ENCODE measurements at regions not wholly inside any gene's neighbourhood (a gene's known extent, or its start where the extent isn't known, plus 50 kb on each side); places are given as distances from the start of the nearest gene placed in this dataset.

DNA sequence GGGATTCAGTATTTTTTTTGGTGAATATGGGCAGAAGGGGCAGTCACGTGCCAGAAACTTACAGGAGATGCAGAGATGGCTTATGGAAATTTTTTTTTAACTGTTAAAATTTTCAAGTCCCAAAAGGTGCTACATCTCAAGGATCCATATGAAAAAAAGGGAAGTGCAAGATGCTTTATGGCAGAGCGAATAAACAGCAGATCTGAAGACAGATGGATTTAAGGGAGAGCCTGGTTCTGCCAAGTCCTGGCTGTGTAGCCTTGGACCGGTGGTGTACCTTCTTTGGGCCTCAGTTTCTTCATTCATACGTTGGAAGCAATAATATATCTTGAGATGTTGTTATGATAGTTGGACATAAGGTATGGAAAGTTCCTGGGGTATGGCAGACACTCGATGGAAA is 91.5 kb upstream of the ARRDC4 start:
- Mint-ChIP-seq H3K27ac (ENCODE audit: unreplicated experiment) (no peak overlapping the region), H3K4me1 (ENCODE audit: unreplicated experiment) (no peaks in the 10 kb centered on the region), H3K27me3 (ENCODE audit: unreplicated experiment) (no peaks in the 10 kb centered on the region), H3K36me3 (ENCODE audit: unreplicated experiment) (no peaks in the 10 kb centered on the region), H3K4me3 (ENCODE audit: unreplicated experiment) (no peak overlapping the region), H3K9me3 (ENCODE audit: unreplicated experiment) (peaks cover 5% of the 10 kb centered on the region)
- DNase-seq (ENCODE audit: extremely low spot score, unreplicated experiment): no peak
- TF ChIP-seq, protein P1, sequence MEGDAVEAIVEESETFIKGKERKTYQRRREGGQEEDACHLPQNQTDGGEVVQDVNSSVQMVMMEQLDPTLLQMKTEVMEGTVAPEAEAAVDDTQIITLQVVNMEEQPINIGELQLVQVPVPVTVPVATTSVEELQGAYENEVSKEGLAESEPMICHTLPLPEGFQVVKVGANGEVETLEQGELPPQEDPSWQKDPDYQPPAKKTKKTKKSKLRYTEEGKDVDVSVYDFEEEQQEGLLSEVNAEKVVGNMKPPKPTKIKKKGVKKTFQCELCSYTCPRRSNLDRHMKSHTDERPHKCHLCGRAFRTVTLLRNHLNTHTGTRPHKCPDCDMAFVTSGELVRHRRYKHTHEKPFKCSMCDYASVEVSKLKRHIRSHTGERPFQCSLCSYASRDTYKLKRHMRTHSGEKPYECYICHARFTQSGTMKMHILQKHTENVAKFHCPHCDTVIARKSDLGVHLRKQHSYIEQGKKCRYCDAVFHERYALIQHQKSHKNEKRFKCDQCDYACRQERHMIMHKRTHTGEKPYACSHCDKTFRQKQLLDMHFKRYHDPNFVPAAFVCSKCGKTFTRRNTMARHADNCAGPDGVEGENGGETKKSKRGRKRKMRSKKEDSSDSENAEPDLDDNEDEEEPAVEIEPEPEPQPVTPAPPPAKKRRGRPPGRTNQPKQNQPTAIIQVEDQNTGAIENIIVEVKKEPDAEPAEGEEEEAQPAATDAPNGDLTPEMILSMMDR (IDR thresholded peaks at IDR 0.05): no peak

- DNase-seq (ENCODE audit: extremely low spot score, unreplicated experiment): no peak
- Mint-ChIP-seq H3K4me1 (ENCODE audit: unreplicated experiment) (no peaks in the 10 kb centered on the region), H3K9me3 (ENCODE audit: unreplicated experiment) (peaks cover 5% of the 10 kb centered on the region), H3K4me3 (ENCODE audit: unreplicated experiment) (no peak overlapping the region), H3K27me3 (ENCODE audit: unreplicated experiment) (no peaks in the 10 kb centered on the region), H3K27ac (ENCODE audit: unreplicated experiment) (no peak overlapping the region), H3K36me3 (ENCODE audit: unreplicated experiment) (no peaks in the 10 kb centered on the region)
- TF ChIP-seq, protein P1 (IDR thresholded peaks at IDR 0.05): no peak
Observed at GRCh38 chr15:97870771-97871170, 89.7 kb upstream of the ARRDC4 start.

DNA sequence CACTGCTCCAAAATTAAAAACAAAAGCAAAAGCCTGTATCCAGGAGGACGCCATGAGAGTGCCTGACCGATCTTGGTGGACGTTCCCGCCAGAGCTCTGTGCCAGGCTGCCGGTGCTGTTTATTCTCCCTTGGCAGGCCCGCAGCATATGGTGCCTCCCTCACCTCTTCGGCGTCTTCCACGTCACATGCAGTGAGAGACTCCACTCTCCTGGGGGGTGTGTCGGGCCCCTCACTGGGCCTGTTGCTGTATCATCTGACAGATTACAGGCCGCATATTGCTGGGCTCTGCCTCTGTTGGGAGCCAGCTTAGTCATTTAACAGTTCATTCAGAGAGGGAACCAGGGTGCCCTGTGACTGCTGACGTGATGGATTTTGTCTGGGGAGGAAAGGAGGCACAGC is 86.4 kb upstream of the ARRDC4 start:
- DNase-seq (ENCODE audit: extremely low spot score, unreplicated experiment): no peak
- H3K4me3 Mint-ChIP-seq (ENCODE audit: unreplicated experiment): no peak overlapping the region
- H3K9me3 Mint-ChIP-seq (ENCODE audit: unreplicated experiment): peaks cover 5% of the 10 kb centered on the region
- H3K36me3 Mint-ChIP-seq (ENCODE audit: unreplicated experiment): no peaks in the 10 kb centered on the region
- H3K27ac Mint-ChIP-seq (ENCODE audit: unreplicated experiment): no peak overlapping the region
- no peaks in the 10 kb centered on the region for H3K27me3 Mint-ChIP-seq (ENCODE audit: unreplicated experiment)
- H3K4me1 Mint-ChIP-seq (ENCODE audit: unreplicated experiment): no peaks in the 10 kb centered on the region
- TF ChIP-seq, protein P1 (IDR thresholded peaks at IDR 0.05): no peak

DNA sequence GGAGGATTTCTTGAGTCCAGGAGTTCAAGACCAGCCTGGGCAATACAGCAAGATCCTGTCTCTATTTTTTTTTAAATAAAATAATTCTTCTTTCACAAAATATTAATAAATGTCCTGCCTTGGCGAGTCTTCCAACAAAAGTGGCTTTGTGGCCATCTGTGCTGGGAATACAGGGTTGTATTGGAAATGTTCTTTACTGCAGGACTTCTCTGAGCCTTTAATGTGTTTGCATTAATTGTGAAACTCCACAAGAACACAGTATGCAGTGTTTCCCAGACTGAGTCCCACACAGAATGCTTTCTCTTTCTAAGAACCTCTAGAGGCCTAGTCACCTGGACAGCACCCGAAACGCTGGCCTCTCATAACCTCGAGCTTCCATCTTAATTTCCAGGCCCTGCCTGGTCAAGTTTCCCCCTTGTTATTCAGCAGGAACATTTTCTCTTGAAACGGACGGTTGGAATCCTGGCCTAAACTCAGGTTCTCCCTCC is 85.4 kb upstream of the ARRDC4 start:
- peaks cover 3% of the 10 kb centered on the region for H3K9me3 Mint-ChIP-seq (ENCODE audit: unreplicated experiment)
- H3K27me3 Mint-ChIP-seq (ENCODE audit: unreplicated experiment): no peaks in the 10 kb centered on the region
- H3K36me3 Mint-ChIP-seq (ENCODE audit: unreplicated experiment): no peaks in the 10 kb centered on the region
- TF ChIP-seq, protein P1 (IDR thresholded peaks at IDR 0.05): no peak
- no peak for DNase-seq (ENCODE audit: extremely low spot score, unreplicated experiment)
- H3K4me3 Mint-ChIP-seq (ENCODE audit: unreplicated experiment): no peak overlapping the region
- no peaks in the 10 kb centered on the region for H3K4me1 Mint-ChIP-seq (ENCODE audit: unreplicated experiment)
- H3K27ac Mint-ChIP-seq (ENCODE audit: unreplicated experiment): no peak overlapping the region

DNA sequence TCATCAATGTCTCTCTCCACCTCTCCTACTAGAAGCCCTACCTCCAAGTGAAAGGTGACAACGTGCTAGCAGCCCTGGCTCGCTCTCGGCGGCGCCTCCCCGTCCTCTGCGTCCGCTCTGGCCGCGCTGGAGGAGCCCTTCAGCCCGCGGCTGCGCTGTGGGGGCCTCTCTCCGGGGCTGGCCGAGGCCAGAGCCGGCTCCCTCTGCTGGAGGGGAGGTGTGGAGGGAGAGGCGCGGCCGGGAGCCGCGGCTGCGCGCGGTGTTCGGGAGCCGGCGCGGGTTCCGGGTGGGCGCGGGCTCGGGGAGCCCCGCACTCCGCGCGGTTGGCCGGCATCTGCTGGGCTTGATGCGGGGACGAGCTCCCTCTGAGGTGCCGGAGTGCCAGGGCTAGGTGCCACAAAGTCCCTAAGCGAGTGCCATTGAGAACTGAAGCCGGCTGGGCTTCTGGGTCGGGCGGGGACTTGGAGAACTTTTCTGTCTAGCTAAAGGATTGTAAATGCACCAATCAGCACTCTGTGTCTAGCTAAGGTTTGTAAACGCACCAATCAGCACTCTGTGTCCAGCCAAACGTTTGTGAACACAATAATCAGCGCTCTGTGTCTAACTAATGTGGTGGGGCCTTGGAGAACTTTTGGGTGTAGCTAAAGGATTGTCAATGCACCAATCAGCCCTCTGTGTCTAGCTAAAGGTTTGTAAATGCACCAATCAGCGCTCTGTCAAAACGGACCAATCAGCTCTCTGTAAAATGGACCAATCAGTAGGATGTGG is 84.8 kb upstream of the ARRDC4 start:
- no peak overlapping the region for H3K4me3 Mint-ChIP-seq (ENCODE audit: unreplicated experiment)
- no peak for DNase-seq (ENCODE audit: extremely low spot score, unreplicated experiment)
- TF ChIP-seq, protein P1 (IDR thresholded peaks at IDR 0.05): no peak
- no peaks in the 10 kb centered on the region for H3K36me3 Mint-ChIP-seq (ENCODE audit: unreplicated experiment)
- no peak overlapping the region for H3K27ac Mint-ChIP-seq (ENCODE audit: unreplicated experiment)
- H3K4me1 Mint-ChIP-seq (ENCODE audit: unreplicated experiment): no peaks in the 10 kb centered on the region
- no peaks in the 10 kb centered on the region for H3K9me3 Mint-ChIP-seq (ENCODE audit: unreplicated experiment)
- no peaks in the 10 kb centered on the region for H3K27me3 Mint-ChIP-seq (ENCODE audit: unreplicated experiment)

Data from osteocyte (in vitro differentiated cells).